ENCODE measurements at regions not wholly inside any gene's neighbourhood (a gene's known extent, or its start where the extent isn't known, plus 50 kb on each side); places are given as distances from the start of the nearest gene placed in this dataset.

GRCh38 chr11:98277251-98277912 is 743.4 kb upstream of the CNTN5 start:
- H3K9me3 ChIP-seq (ENCODE audit: low read depth), result no peaks in the 10 kb centered on the region
- no peaks in the 10 kb centered on the region for H3K9me3 Mint-ChIP-seq
- H3K79me2 ChIP-seq (ENCODE audit: low read depth), result no peaks in the 10 kb centered on the region
- no peak overlapping the region for H3K4me2 ChIP-seq
- no peak overlapping the region for H2AFZ ChIP-seq (replicated peaks)
- H3K36me3 ChIP-seq, result no peaks in the 10 kb centered on the region
- H3K27ac ChIP-seq, result no peak overlapping the region
- no peak for DNase-seq (ENCODE audit: low spot score)
- H3K4me1 ChIP-seq, result no peaks in the 10 kb centered on the region
- no peaks in the 10 kb centered on the region for H4K20me1 ChIP-seq (ENCODE audit: low read depth)
- H3K36me3 Mint-ChIP-seq, result no peaks in the 10 kb centered on the region
- no peak overlapping the region for H3K9ac ChIP-seq
- H3F3A ChIP-seq (ENCODE audit: low read depth), result no peaks in the 10 kb centered on the region
- TF ChIP-seq CTCF (IDR thresholded peaks at IDR 0.05) (no peak), EZH2phosphoT487 (IDR thresholded peaks at IDR 0.05) (no peak), EZH2 (IDR thresholded peaks at IDR 0.05) (no peak)
- no peak overlapping the region for H3K4me3 Mint-ChIP-seq
- H3K4me1 Mint-ChIP-seq, result no peaks in the 10 kb centered on the region
- no peaks in the 10 kb centered on the region for H3K27me3 Mint-ChIP-seq (ENCODE audit: insufficient read depth, low read depth)
- H3K27ac Mint-ChIP-seq, result no peak overlapping the region
- H3K27me3 ChIP-seq, result no peaks in the 10 kb centered on the region
- H3K4me3 ChIP-seq, result no peak overlapping the region

GRCh38 chr11:98289617-98290263 is 731.0 kb upstream of the CNTN5 start:
- no peak for TF ChIP-seq CTCF (IDR thresholded peaks at IDR 0.05)
- no peak for TF ChIP-seq EZH2phosphoT487 (IDR thresholded peaks at IDR 0.05)

GRCh38 chr11:98296091-98296880 is 724.5 kb upstream of the CNTN5 start:
- no peaks in the 10 kb centered on the region for H3K27me3 ChIP-seq
- H2AFZ ChIP-seq (replicated peaks), result no peak overlapping the region
- no peaks in the 10 kb centered on the region for H3K36me3 Mint-ChIP-seq
- no peaks in the 10 kb centered on the region for H4K20me1 ChIP-seq (ENCODE audit: low read depth)
- no peaks in the 10 kb centered on the region for H3K79me2 ChIP-seq (ENCODE audit: low read depth)
- H3K36me3 ChIP-seq, result no peaks in the 10 kb centered on the region
- no peak for DNase-seq (ENCODE audit: low spot score)
- no peak overlapping the region for H3K4me2 ChIP-seq
- H3F3A ChIP-seq (ENCODE audit: low read depth), result no peaks in the 10 kb centered on the region
- H3K4me3 ChIP-seq, result no peak overlapping the region
- no peaks in the 10 kb centered on the region for H3K27me3 Mint-ChIP-seq (ENCODE audit: insufficient read depth, low read depth)
- H3K4me3 Mint-ChIP-seq, result no peak overlapping the region
- H3K27ac Mint-ChIP-seq, result no peak overlapping the region
- no peaks in the 10 kb centered on the region for H3K9me3 ChIP-seq (ENCODE audit: low read depth)
- no peaks in the 10 kb centered on the region for H3K4me1 ChIP-seq
- no peak overlapping the region for H3K27ac ChIP-seq
- H3K4me1 Mint-ChIP-seq, result no peaks in the 10 kb centered on the region
- H3K9ac ChIP-seq, result no peak overlapping the region
- no peaks in the 10 kb centered on the region for H3K9me3 Mint-ChIP-seq
- TF ChIP-seq CTCF (IDR thresholded peaks at IDR 0.05) (no peak), EZH2 (IDR thresholded peaks at IDR 0.05) (no peak)

More at GRCh38 chr11:98289617-98290263, 731.0 kb upstream of the CNTN5 start:
- H3K4me1 Mint-ChIP-seq, result no peaks in the 10 kb centered on the region
- no peak overlapping the region for H3K9ac ChIP-seq
- no peaks in the 10 kb centered on the region for H3K79me2 ChIP-seq (ENCODE audit: low read depth)
- H3K4me2 ChIP-seq, result no peak overlapping the region
- H3K4me1 ChIP-seq, result no peaks in the 10 kb centered on the region
- no peaks in the 10 kb centered on the region for H3K27me3 Mint-ChIP-seq (ENCODE audit: insufficient read depth, low read depth)
- no peaks in the 10 kb centered on the region for H3K36me3 Mint-ChIP-seq
- DNase-seq (ENCODE audit: low spot score), result no peak
- H3K27me3 ChIP-seq, result no peaks in the 10 kb centered on the region
- H3F3A ChIP-seq (ENCODE audit: low read depth), result no peaks in the 10 kb centered on the region
- H2AFZ ChIP-seq (replicated peaks), result no peak overlapping the region
- no peaks in the 10 kb centered on the region for H3K9me3 ChIP-seq (ENCODE audit: low read depth)
- H3K4me3 Mint-ChIP-seq, result no peak overlapping the region
- no peaks in the 10 kb centered on the region for H3K36me3 ChIP-seq
- no peak overlapping the region for H3K27ac ChIP-seq
- no peak overlapping the region for H3K27ac Mint-ChIP-seq
- H3K9me3 Mint-ChIP-seq, result no peaks in the 10 kb centered on the region
- no peaks in the 10 kb centered on the region for H4K20me1 ChIP-seq (ENCODE audit: low read depth)
- H3K4me3 ChIP-seq, result no peak overlapping the region
